HT-29 (cell line): ENCODE measurements at regions not wholly inside any gene's neighbourhood (a gene's known extent, or its start where the extent isn't known, plus 50 kb on each side); places are given as distances from the start of the nearest gene placed in this dataset.

Experiments used
- DNase-seq: peaks from one replicate; pipeline ENCODE4 v3.0.0-alpha.2; 2015; ENCODE audit warnings: low spot score

GRCh38 chr2:145034511-145034910 lies 514.6 kb upstream of the ZEB2 start:
- no peak for DNase-seq

GRCh38 chr2:145033438-145033837 lies 513.5 kb upstream of the ZEB2 start:
- DNase-seq, result no peak

GRCh38 chr2:145032791-145033190 lies 512.9 kb upstream of the ZEB2 start:
- no peak for DNase-seq

- DNase-seq, result no peak
Measured at GRCh38 chr2:145029873-145030272, 510.0 kb upstream of the ZEB2 start.

GRCh38 chr2:145029081-145029480 lies 509.2 kb upstream of the ZEB2 start:
- no peak for DNase-seq

GRCh38 chr2:145028101-145028920 lies 508.4 kb upstream of the ZEB2 start:
- DNase-seq, result no peak

GRCh38 chr2:145026456-145027455 lies 506.8 kb upstream of the ZEB2 start:
- DNase-seq, result no peak

GRCh38 chr2:145025382-145025781 lies 505.5 kb upstream of the ZEB2 start:
- no peak for DNase-seq

- no peak for DNase-seq
Measured at GRCh38 chr2:145023334-145023934, 503.5 kb upstream of the ZEB2 start.

GRCh38 chr2:145022666-145023333 lies 502.9 kb upstream of the ZEB2 start:
- DNase-seq, result no peak

- no peak for DNase-seq
Measured at GRCh38 chr2:145021962-145022665, 502.2 kb upstream of the ZEB2 start.

- DNase-seq, result no peak
Measured at GRCh38 chr2:145020694-145021093, 500.8 kb upstream of the ZEB2 start.

- DNase-seq, result no peak
Measured at GRCh38 chr2:145020139-145020538, 500.2 kb upstream of the ZEB2 start.

- no peak for DNase-seq
Measured at GRCh38 chr2:145018502-145018901, 498.6 kb upstream of the ZEB2 start.

GRCh38 chr2:145017149-145017548 lies 497.2 kb upstream of the ZEB2 start:
- no peak for DNase-seq

GRCh38 chr2:145016711-145017110 lies 496.8 kb upstream of the ZEB2 start:
- DNase-seq, result no peak

- DNase-seq, result no peak
Measured at GRCh38 chr2:145015561-145015960, 495.6 kb upstream of the ZEB2 start.

GRCh38 chr2:145012806-145013205 lies 492.9 kb upstream of the ZEB2 start:
- no peak for DNase-seq

- no peak for DNase-seq
Measured at GRCh38 chr2:145012214-145012670, 492.3 kb upstream of the ZEB2 start.

GRCh38 chr2:145010635-145011034 lies 490.7 kb upstream of the ZEB2 start:
- no peak for DNase-seq

- no peak for DNase-seq
Measured at GRCh38 chr2:145007960-145008263, 488.0 kb upstream of the ZEB2 start.
